T-helper 2 cell treated with Interferon-gamma antibody and Interleukin-4, amounts not matched to agents 100 ng/mL and 5 ng/mL, for 36 hours (primary cell): ENCODE measurements at regions not wholly inside any gene's neighbourhood (a gene's known extent, or its start where the extent isn't known, plus 50 kb on each side); places are given as distances from the start of the nearest gene placed in this dataset.

Source experiments
- intact Hi-C: fragments of 100-400 bp; cut with micrococcal nuclease; formaldehyde crosslinking; loops from one replicate; pipeline ENCODE4 v1.15.1; 2023

GRCh38 chr13:22402682-22403081, 731.8 kb downstream of the FGF9 start:
- intact Hi-C loops, result no loop called here

DNA sequence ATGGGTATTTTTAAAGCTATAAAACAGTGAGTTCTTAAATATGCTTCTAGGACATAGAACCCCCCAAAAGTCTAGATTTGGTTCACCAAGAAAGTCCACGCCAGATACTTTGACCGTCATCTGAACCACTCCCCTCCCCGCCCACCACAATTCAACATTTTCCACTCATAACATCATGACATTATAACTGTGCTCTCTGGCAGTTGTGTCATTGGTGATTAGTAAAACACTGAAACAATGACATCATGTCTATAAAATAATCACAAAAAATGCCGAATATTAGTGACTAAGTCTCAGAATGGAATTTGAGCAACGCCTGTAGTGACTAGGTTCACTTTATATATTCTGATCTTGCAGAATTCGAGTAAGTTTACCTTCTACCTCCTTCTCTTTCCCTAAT, 732.3 kb downstream of the FGF9 start:
- intact Hi-C loops, result no loop called here

- intact Hi-C loops, result no loop called here
Measured at GRCh38 chr13:22405891-22406290, 735.0 kb downstream of the FGF9 start.

- intact Hi-C loops, result no loop called here
Measured at GRCh38 chr13:22412452-22412851, 741.6 kb downstream of the FGF9 start.

- intact Hi-C loops, result no loop called here
Measured at GRCh38 chr13:22422023-22422422, 751.1 kb downstream of the FGF9 start.

DNA sequence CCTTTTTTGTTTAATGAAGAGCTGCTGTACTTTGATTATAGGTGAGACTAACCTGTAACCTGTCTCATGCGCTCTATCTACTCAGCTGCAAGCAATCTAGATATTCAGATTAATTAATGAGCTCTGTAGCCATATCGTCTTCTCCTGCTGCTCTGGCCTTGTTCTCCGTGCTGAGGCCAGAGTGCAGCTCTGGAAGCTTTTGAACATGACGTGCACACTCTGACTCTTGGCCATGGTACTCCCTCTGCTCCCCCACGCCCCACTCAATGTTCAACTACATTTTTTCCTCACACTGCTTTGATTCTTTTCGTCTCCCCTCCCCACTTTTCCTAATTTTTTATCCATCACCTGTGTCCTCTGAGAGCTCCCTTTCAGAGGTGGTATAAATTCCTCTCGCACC, 751.8 kb downstream of the FGF9 start:
- intact Hi-C loops, result no loop called here

GRCh38 chr13:22423261-22423660, 752.4 kb downstream of the FGF9 start:
- intact Hi-C loops, result no loop called here

DNA sequence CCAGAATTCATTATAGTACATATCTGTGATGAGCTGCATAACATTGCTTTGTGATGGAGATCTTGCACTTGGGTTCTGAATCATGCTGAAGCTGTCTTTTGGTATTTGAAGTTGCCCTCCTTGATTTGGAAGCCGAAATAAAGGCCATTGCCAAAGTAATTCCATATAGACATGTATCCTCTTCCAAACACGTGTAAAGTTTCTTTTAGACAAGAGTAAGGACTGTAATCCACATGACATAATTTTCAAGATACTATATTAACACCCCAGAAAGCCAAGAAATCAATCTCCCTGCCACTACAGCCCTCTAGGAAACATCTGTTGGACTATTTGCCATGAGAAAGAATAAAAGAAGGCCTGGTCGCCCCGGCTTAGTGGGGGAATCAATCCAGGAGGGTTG, 754.2 kb downstream of the FGF9 start:
- intact Hi-C loops, result no loop called here

- intact Hi-C loops, result no loop called here
Measured at GRCh38 chr13:22427066-22427465, 753.7 kb upstream of the SGCG start.

GRCh38 chr13:22427783-22428182, 753.0 kb upstream of the SGCG start:
- intact Hi-C loops, result no loop called here

GRCh38 chr13:22428188-22428828, 752.5 kb upstream of the SGCG start:
- intact Hi-C loops, result no loop called here

DNA sequence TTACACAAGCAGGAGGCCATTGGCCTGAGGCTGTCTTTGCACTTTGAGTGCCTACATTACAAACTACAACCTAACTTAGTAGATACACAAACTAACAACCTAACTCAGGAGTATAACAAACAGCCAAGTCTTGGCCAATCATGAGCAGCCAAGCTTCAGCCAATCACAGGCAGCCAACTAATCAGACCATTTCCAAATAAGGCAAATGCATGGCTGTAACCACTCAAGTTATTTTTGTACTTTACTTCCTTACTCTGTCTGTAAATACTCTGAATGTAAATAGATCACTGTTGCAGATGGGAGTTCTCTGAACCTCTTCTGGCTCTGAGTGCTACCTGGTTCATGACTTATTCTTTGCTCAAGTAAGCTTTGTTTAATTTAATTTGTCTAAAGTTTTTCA, 748.1 kb upstream of the SGCG start:
- intact Hi-C loops, result no loop called here

DNA sequence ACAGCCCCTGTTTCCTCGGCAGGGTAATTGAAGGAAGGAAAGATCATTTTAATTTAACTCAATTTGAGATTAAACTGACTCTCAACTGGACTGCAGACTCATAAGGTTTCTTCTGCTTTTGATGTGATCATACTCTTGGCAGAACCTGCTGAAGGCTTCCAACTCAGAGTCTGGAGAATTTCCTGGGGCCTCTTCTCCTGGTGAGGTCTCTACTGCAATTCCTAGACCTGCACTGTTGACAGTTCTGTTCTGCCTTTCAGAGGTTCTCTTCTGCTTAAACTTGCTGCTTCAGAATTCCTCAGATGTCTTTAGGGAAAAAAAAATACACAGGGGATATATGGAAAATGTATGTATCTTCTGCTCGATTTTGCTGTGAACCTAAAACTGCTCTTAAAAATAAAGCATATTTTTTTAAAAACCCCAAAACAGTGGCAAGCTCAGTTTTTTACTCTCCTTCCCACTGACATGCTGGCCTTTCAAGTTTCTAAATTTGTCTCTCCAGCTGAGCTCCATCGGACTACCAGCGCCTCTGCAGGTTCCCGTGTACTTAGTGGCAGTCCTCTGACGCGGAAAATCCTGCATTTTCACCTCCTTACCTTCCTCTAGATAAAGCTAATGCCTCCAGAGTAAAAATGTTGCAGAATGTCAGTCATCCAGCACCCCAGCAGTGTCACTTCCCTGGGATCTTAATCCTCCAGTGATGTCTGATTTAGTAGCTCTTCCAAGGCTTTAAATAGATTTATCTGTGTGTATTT, 733.5 kb upstream of the SGCG start:
- intact Hi-C loops, result no loop called here

DNA sequence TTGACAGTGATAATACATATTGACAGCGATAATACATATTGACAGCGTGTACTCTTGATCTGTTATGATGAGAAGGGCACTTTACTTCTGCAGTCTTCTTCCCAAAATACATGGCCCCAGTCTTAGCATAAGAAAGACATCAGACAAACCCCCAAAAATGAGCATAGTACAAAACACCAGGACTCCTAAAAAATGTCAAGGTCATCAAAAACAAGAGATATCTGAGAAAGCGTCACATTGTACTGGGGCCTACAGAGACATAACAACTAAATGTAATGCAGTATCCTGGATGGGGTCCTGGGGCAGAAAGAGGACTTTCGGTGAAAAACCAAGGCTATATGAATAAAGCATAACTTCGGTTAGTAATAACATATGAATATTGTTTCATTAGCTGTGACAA, 731.5 kb upstream of the SGCG start:
- intact Hi-C loops, result no loop called here

DNA sequence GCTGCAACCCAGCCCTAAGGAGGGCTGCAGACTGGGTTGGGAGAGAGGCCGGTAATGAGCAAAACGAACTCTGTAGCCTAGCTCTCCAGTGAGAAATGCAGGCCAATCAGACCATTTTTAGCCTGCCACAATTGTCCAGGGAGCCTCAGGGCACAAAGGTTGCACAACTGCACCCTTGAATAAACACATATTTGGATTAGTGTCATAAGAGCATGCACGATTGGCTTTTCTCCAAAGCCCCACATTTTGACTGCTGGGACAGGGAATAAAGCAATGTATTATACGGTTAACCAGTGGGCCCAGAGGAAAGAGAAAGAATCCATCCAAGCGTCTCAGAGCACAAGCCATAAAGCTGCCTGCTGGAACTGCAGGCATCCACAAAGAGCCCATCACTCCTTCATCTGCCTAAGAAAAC, 729.4 kb upstream of the SGCG start:
- intact Hi-C loops, result no loop called here

DNA sequence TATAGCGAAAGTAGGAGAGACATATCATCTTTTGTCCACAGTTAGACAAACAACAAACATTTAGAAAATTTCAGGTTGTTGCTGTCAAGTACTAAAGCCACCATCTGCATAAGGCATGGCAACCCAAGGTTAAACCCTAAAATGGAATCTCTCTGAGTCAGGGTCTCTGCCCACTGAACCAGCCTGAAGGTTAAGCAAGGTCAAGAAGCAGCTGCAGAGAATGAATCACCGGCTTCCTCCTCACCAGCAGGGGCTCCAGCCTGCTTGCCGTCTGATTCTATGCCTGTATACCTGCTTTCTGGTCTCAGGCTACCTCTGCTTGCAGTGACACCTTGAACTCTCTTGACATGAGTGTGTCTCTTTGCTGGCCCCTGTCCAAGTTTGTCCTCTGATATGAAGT, 726.2 kb upstream of the SGCG start:
- intact Hi-C loops, result no loop called here

- intact Hi-C loops, result no loop called here
Measured at GRCh38 chr13:22455036-22455435, 725.7 kb upstream of the SGCG start.

GRCh38 chr13:22461854-22462490, 718.8 kb upstream of the SGCG start:
- intact Hi-C loops, result no loop called here

DNA sequence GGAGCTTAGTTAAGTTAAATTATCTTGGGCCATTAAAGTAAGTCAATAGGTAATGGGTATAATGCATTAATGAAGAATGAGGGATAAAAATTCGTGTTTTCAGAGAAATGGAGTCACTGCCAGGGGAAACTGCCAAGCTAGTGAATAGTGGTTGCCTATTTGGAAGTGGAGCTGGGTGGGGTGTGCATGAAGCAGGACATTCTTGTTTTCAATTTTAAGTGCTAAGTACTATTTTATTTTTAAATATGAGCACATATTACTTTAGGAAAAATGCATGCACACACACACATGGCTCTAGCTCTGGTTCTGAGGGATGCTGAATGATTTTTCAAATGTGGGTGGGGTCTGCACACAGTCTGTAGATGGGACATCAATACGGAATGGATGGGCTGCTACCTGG, 717.7 kb upstream of the SGCG start:
- intact Hi-C loops, result no loop called here

- intact Hi-C loops, result no loop called here
Measured at GRCh38 chr13:22468045-22468444, 712.7 kb upstream of the SGCG start.

- intact Hi-C loops, result no loop called here
Measured at GRCh38 chr13:22468824-22469223, 712.0 kb upstream of the SGCG start.

DNA sequence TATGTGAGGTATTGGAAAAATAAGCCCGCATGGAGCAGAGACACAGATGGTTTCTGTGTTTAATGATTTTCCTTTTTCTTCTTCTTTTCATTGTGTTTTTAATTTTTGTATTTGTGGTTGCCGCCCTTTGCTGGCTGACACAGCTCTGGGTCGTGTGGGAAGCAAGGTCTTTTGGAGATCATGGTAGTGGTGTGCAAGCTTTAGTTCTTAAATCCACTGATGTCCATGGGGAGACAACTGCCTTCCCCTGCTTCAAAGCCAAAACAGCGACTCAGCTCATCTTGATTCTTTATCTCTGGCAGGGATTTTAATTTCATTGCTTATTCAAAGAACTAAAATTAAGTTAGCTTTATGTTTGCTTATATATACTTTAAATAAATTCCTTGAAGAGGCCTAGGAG, 711.3 kb upstream of the SGCG start:
- intact Hi-C loops, result no loop called here

- intact Hi-C loops, result no loop called here
Measured at GRCh38 chr13:22470075-22470474, 710.7 kb upstream of the SGCG start.
